Fibroblast of upper back skin (primary cell): ENCODE measurements at regions not wholly inside any gene's neighbourhood (a gene's known extent, or its start where the extent isn't known, plus 50 kb on each side); places are given as distances from the start of the nearest gene placed in this dataset.
"Not testable (repeated sequence)": the region's sequence is repeated elsewhere in the genome, so short reads cannot be mapped to it uniquely, and the experiment has no call there.

Experiments used
- DNase-seq: peaks from one replicate; pipeline ENCODE4 v3.0.0-alpha.2; 2013

- DNase-seq, result no peak
Observed at GRCh38 chr10:106044503-106044902, 1120.0 kb downstream of the SORCS1 start.

DNA sequence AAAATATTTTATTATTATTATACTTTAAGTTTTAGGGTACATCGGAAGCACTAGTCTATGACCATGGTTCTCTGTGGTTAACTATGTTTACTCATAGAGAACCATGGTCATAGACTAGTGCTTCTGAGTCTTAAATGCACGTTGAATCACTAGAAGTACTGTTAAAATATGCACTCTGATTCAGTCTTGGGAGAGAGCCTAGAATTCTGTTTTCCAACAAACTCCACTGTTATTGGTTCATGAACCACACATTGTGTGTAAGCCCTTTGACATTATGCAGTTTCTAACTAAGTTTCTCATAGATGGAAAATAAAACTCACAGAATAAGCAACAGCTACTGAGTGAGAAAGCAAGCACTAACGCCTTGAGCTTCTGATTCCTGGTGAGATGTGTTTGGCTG is 1120.6 kb downstream of the SORCS1 start:
- peak; percentile 74 for DNase-seq

DNA sequence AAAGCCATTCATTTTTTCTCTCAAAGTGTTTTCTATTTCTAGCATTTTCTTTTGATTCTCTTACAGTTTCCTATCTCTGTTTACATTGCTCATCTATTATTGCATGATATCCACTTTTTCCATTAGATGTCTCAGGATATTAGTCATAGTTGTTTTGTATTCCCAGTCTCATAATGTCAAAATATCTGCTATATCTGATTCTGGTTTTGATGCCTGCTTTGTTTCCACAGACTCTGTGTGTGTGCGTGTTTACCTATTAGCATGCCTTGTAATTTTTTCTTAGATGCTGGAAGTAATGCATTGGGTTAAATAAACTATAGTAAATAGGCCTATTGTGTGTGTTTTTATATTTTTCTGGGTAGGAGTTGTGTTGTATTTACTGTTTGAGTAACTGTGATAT is 1126.3 kb downstream of the SORCS1 start:
- DNase-seq, result no peak

DNA sequence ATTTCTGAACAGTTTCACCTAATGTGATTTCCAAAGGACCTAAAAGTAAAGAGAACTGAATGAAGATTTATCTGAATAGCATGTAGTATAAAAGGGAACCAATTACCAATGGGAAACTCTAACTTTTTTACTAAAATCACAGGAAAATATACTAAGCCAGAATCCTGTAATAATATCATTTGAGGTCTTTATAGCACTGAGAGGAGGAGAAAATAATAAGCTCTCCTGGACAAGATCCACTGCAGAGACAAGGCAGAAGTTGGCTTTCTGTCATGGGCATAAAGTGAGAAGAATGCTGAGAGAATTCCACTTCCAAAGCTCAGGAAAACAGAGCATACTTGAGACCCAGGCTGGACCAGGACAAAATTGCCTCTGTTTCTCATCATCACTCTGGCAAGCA is 1131.4 kb downstream of the SORCS1 start:
- DNase-seq, result no peak

DNA sequence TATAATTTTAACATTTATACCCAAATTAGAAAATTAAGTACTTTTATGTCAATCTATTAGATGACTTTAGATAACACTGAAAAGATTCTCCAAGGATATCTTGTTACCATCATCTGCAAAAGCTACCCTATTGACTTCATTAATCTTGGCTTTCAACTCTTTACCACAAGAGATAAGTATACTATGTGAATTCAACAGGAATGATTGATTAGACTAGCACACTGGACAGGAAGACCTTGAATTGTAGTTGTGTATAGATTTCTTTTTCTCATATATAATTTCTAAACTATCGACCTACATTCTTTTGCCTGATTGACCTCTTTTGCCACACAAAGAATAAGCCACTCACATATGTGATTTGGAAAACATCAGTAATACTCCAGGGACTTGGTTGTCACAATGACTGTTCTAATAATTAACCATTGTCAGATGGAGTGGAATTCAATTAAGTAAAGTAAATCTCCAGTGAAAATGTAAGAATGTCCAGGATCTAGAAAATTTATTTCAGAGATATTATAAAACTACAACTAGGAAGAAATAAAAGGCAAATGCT is 1132.0 kb downstream of the SORCS1 start:
- DNase-seq, result no peak

DNA sequence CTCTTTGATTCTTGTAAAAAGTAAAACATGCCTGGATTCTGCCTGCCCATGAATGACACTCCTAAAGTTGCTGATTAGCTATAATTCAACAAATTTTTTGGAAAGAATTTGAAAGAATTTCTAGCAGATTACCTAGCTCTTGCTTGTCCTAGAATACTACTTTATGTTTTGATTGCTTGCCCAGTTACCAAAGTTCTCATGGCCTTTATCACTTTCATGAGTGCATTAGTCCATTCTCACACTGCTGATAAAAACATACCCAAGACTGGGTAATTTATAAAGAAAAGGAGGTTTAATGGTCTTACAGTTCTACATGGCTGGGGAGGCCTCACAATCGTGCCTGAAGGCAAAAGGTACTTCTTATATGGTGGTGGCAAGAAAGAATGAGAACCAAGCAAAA is 1137.3 kb downstream of the SORCS1 start:
- DNase-seq, result no peak

GRCh38 chr10:106025208-106025811 is 1139.2 kb downstream of the SORCS1 start:
- DNase-seq, result no peak

GRCh38 chr10:106023329-106023728 is 1141.2 kb downstream of the SORCS1 start:
- no peak for DNase-seq

DNA sequence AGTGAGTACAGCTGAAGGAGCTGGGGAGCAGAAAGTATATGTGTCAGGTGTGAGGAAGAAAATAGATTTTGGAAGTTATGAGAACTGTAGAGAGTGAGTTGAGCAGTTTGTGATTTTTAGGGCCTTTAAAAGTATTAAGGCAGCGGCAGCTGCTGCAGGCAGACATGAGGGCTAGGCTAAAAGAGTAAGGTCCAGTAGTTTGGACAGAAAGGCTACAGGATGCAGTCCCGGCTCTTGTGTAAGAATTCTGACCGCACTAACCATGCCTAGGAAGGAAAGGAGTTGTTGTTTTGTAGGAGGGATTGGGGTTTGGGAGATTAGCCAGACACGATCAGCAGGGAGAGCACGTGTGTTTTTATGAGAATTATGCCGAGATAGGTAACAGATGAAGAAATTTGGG is 1144.9 kb downstream of the SORCS1 start:
- DNase-seq, result not testable (repeated sequence)

- not testable (repeated sequence) for DNase-seq
Observed at GRCh38 chr10:106015369-106016199, 1148.9 kb downstream of the SORCS1 start.

DNA sequence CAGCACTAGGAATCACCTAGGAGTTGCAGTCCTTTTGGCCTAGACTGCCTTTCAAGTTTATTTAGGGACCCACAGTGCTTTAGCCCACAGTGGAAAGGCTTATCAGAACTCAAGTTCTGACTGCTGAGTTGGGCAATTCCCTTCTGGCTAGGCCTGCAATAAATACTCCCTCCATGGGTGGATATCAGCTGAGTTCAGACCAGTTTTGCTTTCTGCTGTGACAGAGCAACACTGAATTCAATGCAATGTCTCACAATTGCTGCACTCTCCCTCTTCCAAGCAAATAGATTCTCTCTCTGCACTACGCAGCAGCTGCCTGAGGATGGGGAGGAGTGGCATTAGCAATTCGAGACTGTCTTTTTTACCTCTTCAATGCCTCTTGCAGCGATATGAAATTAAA is 1153.3 kb downstream of the SORCS1 start:
- DNase-seq, result no peak

DNA sequence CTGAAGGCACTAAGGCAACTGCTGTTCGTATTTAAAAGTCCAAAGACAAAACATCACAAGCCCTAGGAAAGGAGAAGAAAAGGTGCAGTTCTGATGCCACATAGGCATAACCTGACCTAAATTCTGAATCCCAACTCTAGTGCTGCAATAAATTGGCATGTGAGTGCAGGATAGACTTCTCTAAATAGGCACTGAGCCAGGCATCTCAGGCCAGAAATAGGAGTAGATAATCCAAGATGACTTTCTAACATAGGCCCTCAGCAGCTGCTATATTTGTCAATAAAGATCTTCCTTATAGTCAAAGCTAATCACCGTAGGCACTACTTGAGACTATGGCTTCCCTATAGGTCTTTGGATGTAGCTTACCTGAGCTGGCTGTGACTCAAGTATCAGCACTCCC is 1163.8 kb downstream of the SORCS1 start:
- DNase-seq, result no peak

- no peak for DNase-seq
Observed at GRCh38 chr10:105993609-105994008, 1170.9 kb downstream of the SORCS1 start.

GRCh38 chr10:105992928-105993327 is 1171.6 kb downstream of the SORCS1 start:
- no peak for DNase-seq

GRCh38 chr10:105990529-105990928 is 1174.0 kb downstream of the SORCS1 start:
- no peak for DNase-seq

DNA sequence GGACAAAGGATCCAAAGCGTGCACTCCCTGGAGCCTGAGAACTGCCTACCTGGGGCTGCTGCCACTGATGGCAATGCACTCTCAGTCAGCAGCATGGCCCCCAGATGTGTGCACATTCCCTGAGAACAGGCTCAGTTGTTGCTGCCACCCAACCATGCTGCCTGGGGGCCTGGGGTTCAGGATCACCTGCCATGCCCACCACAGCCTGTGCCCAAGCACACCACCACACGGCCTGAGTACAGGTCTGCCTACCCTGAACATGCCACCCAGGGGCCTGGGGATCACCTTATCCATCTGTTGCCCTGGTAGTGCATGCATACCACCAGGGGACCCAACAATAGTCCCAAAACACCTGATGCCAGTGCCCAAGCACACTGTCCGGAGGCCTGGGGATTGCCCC is 1174.5 kb downstream of the SORCS1 start:
- no peak for DNase-seq

- no peak for DNase-seq
Observed at GRCh38 chr10:105988848-105989247, 1175.7 kb downstream of the SORCS1 start.

DNA sequence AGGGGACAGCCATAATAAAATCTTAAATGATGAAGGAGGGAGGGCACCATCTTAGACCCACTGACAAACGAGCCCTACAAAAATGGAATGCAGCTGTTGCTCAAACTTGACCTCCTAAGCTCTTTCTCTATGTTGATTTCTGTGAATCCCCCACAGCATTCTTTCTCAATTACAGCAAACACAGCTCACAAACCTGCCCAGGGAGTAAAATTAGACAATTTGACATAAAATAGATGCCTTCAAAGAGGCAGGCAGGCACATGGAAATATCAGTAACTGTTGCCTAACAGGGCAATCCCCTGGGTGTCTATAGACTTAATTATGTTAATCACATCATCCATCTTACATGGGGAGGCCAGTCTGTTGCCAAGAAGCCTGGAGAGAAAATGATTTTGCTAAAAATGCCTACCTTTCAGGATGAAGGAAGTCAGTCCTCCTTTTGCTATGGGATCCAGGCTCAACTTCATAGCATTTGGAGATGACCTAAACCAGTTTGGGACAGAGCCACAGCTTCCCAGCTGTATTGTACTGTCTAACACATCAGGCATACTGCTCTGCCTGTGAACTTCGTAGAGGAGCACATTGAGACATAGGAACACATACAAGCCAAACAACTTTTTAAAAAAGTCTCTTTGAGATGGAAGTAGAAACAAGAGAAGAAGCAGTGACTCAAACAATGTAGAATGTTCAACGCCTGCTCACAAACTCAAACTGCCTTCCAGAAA is 1177.4 kb downstream of the SORCS1 start:
- no peak for DNase-seq

DNA sequence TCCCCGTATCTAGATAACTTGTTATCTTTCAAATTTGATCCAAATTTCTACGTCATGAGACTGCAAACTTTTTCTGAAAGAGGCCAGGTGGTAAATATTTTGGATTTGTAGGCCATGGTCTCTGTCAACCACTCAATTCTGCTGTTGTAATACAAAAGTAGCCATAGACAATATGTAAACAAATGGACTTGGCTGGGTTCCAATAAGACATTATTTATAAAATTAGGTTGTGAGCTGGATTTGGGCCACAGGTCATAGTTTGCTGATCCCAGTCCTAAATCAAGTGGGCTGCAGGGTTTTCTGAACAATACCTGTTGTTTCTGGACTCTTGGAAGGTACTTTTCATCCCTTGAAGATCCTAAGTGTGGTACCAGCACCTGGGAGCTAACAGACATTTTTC is 1178.0 kb downstream of the SORCS1 start:
- no peak for DNase-seq

- no peak for DNase-seq
Observed at GRCh38 chr10:105982735-105983134, 1181.8 kb downstream of the SORCS1 start.

DNA sequence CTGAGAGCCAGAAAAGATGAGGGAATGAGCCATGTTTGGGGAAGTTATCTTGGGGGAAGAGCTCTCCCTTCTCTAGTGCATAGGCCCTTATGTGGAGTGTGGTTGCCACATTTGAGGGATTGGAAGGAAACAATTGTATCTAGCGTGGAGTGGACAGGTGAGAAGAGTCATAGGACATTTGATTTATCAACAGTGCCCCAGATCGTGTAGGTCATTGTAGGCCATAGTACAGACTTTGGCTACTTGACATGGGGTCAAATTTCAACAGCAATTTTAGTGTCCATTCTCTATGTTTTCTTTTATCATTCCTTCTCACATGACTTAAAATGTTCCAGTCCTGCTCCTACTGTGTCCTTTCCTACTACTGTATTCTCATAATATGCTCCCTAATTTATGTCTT is 1182.8 kb downstream of the SORCS1 start:
- DNase-seq, result no peak

DNA sequence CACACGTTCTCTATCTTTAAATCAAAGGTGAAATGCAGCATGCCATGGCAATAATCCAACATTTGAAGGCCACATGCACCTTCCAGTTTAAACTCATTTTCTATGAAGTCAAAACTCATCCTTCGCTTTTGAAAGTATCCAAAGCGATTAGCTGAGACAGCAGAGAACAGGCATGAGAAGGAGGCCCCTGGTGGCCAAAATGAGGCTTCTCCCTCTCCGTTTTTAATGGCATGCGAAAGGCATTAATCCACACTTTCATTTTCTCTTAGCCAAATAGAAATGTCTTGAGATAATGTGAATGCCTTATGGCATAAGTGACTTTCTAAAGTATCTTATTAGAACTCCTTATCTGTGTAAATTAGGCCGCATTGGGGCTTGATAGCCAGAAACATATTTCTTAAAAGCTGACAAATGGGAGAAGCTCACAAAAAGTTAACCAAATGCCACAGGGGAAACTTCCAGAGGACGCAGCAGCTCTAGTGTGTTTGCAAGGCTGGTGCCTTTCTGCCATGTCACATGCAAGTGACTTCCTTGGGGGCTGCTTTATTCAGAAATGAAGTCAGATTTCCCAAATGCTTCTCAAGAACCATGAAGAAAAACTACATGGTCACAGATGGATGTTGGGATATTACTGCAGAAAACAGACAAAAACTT is 1189.6 kb downstream of the SORCS1 start:
- peak; percentile 45 for DNase-seq

DNA sequence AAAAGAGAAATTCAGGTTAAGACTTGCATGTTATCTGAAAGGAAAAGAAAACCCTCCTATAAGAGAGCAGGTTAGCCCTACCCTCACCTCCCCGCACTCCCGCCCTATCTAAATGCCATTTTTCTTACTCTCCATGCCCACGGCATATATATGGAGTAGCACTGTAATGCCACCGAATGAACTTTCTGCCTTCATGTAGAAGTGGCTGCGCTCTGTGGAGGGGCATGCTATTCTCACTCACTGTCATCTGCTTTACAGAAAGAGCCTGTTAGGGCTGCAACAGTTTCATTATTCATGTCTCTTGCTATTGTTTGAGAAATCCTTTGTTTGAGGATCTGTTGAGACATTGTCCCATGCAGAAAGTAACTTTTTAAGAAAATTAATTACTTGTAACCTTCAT is 1190.6 kb downstream of the SORCS1 start:
- DNase-seq, result no peak
